OCI-LY7 (cell line): ENCODE measurements at regions not wholly inside any gene's neighbourhood (a gene's known extent, or its start where the extent isn't known, plus 50 kb on each side); places are given as distances from the start of the nearest gene placed in this dataset.

Experiments
- EZH2phosphoT487 ChIP-seq: fragments of 200-600 bp; sonication (generic); IDR thresholded peaks from 2 replicates; pipeline ENCODE4 v1.6.1; 2018; ENCODE audit warnings: low read depth, borderline replicate concordance, mild to moderate bottlenecking, mixed run types, antibody characterized with exemption, low read length, moderate library complexity, mixed read lengths
- TF ChIP-seq, protein P1 (sequence below): fragments of 200-600 bp; sonication (generic); conservative IDR thresholded peaks from 2 replicates; pipeline ENCODE4 v1.5.1; 2014; ENCODE audit warnings: mild to moderate bottlenecking, antibody characterized with exemption, low read length, moderate library complexity, mixed read lengths

DNA sequence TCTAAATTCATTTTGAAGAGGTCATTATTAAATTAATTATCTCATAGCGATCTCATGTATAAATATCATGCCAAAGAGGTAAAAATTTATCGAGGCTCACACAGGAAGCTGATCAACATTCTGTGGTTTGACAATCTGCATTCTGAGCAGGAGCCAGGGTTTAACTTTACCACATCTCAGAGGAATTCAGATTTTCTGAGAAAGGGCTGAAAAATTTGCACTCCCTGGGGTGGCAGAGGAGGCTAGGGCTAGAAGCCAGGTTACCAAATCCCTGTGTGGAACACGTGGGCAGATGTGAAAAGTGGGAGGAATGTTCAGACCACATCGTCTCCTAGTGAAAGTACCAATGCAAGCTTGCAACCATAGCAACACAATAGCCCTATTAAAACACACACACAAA lies 63.5 kb upstream of the CTLA4 start:
- TF ChIP-seq, protein P1, sequence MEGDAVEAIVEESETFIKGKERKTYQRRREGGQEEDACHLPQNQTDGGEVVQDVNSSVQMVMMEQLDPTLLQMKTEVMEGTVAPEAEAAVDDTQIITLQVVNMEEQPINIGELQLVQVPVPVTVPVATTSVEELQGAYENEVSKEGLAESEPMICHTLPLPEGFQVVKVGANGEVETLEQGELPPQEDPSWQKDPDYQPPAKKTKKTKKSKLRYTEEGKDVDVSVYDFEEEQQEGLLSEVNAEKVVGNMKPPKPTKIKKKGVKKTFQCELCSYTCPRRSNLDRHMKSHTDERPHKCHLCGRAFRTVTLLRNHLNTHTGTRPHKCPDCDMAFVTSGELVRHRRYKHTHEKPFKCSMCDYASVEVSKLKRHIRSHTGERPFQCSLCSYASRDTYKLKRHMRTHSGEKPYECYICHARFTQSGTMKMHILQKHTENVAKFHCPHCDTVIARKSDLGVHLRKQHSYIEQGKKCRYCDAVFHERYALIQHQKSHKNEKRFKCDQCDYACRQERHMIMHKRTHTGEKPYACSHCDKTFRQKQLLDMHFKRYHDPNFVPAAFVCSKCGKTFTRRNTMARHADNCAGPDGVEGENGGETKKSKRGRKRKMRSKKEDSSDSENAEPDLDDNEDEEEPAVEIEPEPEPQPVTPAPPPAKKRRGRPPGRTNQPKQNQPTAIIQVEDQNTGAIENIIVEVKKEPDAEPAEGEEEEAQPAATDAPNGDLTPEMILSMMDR: no peak
- no peak for TF ChIP-seq EZH2phosphoT487
